ENCODE measurements at regions not wholly inside any gene's neighbourhood (a gene's known extent, or its start where the extent isn't known, plus 50 kb on each side); places are given as distances from the start of the nearest gene placed in this dataset.
A peak's percentile ranks its signal among the peaks of the same experiment; 100 is the strongest.

- no peak overlapping the region for H3K4me3 ChIP-seq (ENCODE audit: low read depth, low read length)
- in situ Hi-C loops (cut with HindIII; ENCODE audit: low sequenced_read_pairs): no loop called here
- TF ChIP-seq, protein P1, sequence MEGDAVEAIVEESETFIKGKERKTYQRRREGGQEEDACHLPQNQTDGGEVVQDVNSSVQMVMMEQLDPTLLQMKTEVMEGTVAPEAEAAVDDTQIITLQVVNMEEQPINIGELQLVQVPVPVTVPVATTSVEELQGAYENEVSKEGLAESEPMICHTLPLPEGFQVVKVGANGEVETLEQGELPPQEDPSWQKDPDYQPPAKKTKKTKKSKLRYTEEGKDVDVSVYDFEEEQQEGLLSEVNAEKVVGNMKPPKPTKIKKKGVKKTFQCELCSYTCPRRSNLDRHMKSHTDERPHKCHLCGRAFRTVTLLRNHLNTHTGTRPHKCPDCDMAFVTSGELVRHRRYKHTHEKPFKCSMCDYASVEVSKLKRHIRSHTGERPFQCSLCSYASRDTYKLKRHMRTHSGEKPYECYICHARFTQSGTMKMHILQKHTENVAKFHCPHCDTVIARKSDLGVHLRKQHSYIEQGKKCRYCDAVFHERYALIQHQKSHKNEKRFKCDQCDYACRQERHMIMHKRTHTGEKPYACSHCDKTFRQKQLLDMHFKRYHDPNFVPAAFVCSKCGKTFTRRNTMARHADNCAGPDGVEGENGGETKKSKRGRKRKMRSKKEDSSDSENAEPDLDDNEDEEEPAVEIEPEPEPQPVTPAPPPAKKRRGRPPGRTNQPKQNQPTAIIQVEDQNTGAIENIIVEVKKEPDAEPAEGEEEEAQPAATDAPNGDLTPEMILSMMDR (IDR thresholded peaks at IDR 0.05; ENCODE audit: low read depth, low read length): no peak
- DNase-seq (ENCODE audit: low read depth, low spot score): no peak
Measured at GRCh38 chr5:23330726-23331125, 176.7 kb upstream of the PRDM9 start.

- no peak for DNase-seq (ENCODE audit: low read depth, low spot score)
- TF ChIP-seq, protein P1 (IDR thresholded peaks at IDR 0.05; ENCODE audit: low read depth, low read length): no peak
- H3K4me3 ChIP-seq (ENCODE audit: low read depth, low read length): no peak overlapping the region
- in situ Hi-C loops (cut with HindIII; ENCODE audit: low sequenced_read_pairs): no loop called here
Measured at GRCh38 chr5:23319901-23320300, 187.5 kb upstream of the PRDM9 start.

GRCh38 chr5:23318960-23319359 lies 188.4 kb upstream of the PRDM9 start:
- no peak overlapping the region for H3K4me3 ChIP-seq (ENCODE audit: low read depth, low read length)
- DNase-seq (ENCODE audit: low read depth, low spot score): no peak
- TF ChIP-seq, protein P1 (IDR thresholded peaks at IDR 0.05; ENCODE audit: low read depth, low read length): no peak
- in situ Hi-C loops (cut with HindIII; ENCODE audit: low sequenced_read_pairs): no loop called here

DNA sequence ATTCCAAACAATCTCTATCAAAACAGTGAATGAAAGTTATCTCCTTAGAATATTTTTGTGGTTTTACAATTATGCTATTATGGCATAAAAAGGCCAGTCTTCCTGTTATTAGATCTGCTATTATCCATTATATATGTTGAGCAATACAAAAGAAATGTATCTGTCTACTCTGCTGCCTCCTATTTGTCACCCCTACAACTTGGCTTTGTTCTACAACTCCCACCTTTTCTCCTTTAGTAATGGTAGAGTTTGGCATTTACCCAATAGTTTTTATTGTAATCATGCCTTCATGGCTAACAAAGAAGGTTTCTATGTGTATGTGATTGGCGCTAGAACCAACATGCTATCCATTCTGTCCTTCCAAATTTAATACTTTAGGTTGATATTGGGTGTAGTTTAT lies 189.2 kb upstream of the PRDM9 start:
- no peak for DNase-seq (ENCODE audit: low read depth, low spot score)
- in situ Hi-C loops (cut with HindIII; ENCODE audit: low sequenced_read_pairs): no loop called here
- TF ChIP-seq, protein P1 (IDR thresholded peaks at IDR 0.05; ENCODE audit: low read depth, low read length): no peak
- H3K4me3 ChIP-seq (ENCODE audit: low read depth, low read length): no peak overlapping the region

- in situ Hi-C loops (cut with HindIII; ENCODE audit: low sequenced_read_pairs): no loop called here
- peak; percentile 0 for DNase-seq (ENCODE audit: low read depth, low spot score)
Measured at GRCh38 chr5:23316060-23316591, 191.3 kb upstream of the PRDM9 start.

GRCh38 chr5:23314827-23315226 lies 192.6 kb upstream of the PRDM9 start:
- H3K4me3 ChIP-seq (ENCODE audit: low read depth, low read length): no peak overlapping the region
- in situ Hi-C loops (cut with HindIII; ENCODE audit: low sequenced_read_pairs): no loop called here
- TF ChIP-seq, protein P1 (IDR thresholded peaks at IDR 0.05; ENCODE audit: low read depth, low read length): no peak
- DNase-seq (ENCODE audit: low read depth, low spot score): peak; percentile 37

More at GRCh38 chr5:23316060-23316591, 191.3 kb upstream of the PRDM9 start:
- TF ChIP-seq, protein P1 (IDR thresholded peaks at IDR 0.05; ENCODE audit: low read depth, low read length): no peak
- H3K4me3 ChIP-seq (ENCODE audit: low read depth, low read length): no peak overlapping the region

DNA sequence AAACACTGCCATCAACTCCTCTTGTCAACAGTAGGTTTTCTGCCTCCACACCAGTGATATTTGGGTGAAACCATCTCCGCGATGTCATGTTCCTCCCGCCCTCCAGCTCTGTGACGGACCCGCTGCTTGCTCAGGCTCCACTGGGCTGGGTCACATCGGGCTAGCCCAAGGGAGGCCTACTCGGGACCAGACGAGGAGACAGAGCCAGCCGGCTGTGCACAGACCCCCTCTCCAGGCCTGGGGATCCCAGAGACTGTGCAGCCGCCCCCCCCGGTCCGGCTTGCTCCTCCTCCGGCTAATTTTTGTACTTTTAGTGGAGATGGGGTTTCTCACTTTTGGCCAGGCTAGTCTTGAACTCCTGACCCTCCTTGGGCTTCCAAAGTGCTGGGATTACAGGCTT lies 202.4 kb upstream of the PRDM9 start:
- no peak for DNase-seq (ENCODE audit: low read depth, low spot score)
- no peak overlapping the region for H3K4me3 ChIP-seq (ENCODE audit: low read depth, low read length)
- in situ Hi-C loops (cut with HindIII; ENCODE audit: low sequenced_read_pairs): no loop called here
- TF ChIP-seq, protein P1 (IDR thresholded peaks at IDR 0.05; ENCODE audit: low read depth, low read length): no peak
